ENCODE measurements at regions not wholly inside any gene's neighbourhood (a gene's known extent, or its start where the extent isn't known, plus 50 kb on each side); places are given as distances from the start of the nearest gene placed in this dataset. TPM values are rescaled to one million over a fixed set of nuclear protein-coding genes. Genes with fewer than 3 reads are reported as not detected.

DNA sequence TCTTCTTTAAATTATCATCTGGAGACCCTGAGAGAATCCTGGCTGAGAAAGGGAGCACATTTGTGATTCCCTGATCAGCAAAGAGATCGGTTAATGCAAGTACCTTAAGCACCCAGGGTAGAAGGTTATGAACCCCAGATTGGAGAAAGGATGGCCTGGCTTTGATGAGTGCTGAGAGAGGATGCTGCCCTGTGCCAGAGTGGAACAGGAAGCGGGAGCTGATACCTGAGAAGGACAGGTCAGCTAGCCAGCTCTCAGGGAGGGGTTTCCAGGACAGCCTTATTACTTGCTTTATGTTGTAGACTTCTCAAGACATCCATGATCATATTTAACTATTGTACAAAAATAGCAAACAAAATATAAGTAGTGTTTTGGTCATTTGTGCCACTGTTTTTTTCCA is 141.9 kb downstream of the GATB start:
- no peak overlapping the region for H3K4me2 ChIP-seq (replicated peaks; ENCODE audit: extremely low read depth, low read length, poor library complexity, severe bottlenecking)
- H3K4me3 Mint-ChIP-seq, result no peak overlapping the region
- no peaks in the 10 kb centered on the region for H4K20me1 ChIP-seq (ENCODE audit: insufficient read depth, low read length)
- no peaks in the 10 kb centered on the region for H3K4me1 Mint-ChIP-seq
- H2AFZ ChIP-seq (ENCODE audit: insufficient read depth, low read depth, low read length, poor library complexity, severe bottlenecking), result no peak overlapping the region
- H3K4me1 ChIP-seq (ENCODE audit: control insufficient read depth in 1 of 2, insufficient read depth in 2 of 2, low read length in 2 of 2), result no peaks in the 10 kb centered on the region
- no peaks in the 10 kb centered on the region for H3K79me2 ChIP-seq (ENCODE audit: insufficient read depth, low read length)
- intact Hi-C loops (cut with micrococcal nuclease), result no loop called here
- no peak overlapping the region for H3K4me3 ChIP-seq (replicated peaks in 1 of 3; ENCODE audit: low read depth in 2 of 3, low read length in 3 of 3)
- no peaks in the 10 kb centered on the region for H3K9me3 ChIP-seq (replicated peaks in 1 of 2; ENCODE audit: control insufficient read depth in 1 of 2, insufficient read depth in 1 of 2, low read length in 2 of 2)
- H3K36me3 Mint-ChIP-seq, result no peaks in the 10 kb centered on the region
- no peaks in the 10 kb centered on the region for H3K9me3 Mint-ChIP-seq
- H3K27me3 Mint-ChIP-seq (ENCODE audit: low read depth in 3 of 3), result peaks cover 3 to 10% (median 8%) of the 10 kb centered on the region in 3 donors
- DNase-seq, result no peak
- H3K9ac ChIP-seq (ENCODE audit: insufficient read depth, low read length, poor library complexity, severe bottlenecking), result no peak overlapping the region
- no peak overlapping the region for H3K27ac Mint-ChIP-seq
- H3K27ac ChIP-seq (ENCODE audit: low read depth in 1 of 2, low read length in 2 of 2), result no peak overlapping the region
- H3K36me3 ChIP-seq (replicated peaks in 1 of 2; ENCODE audit: control insufficient read depth in 1 of 2, insufficient read depth in 2 of 2, low read length in 2 of 2), result no peaks in the 10 kb centered on the region
- WGBS (ENCODE audit: insufficient coverage), result 100% methylated on average over 1 of the region's 2 CpGs
- no peaks in the 10 kb centered on the region for H3K27me3 ChIP-seq (ENCODE audit: control insufficient read depth in 2 of 2, insufficient read depth in 2 of 2, low read length in 2 of 2)
- TF ChIP-seq, protein P1, sequence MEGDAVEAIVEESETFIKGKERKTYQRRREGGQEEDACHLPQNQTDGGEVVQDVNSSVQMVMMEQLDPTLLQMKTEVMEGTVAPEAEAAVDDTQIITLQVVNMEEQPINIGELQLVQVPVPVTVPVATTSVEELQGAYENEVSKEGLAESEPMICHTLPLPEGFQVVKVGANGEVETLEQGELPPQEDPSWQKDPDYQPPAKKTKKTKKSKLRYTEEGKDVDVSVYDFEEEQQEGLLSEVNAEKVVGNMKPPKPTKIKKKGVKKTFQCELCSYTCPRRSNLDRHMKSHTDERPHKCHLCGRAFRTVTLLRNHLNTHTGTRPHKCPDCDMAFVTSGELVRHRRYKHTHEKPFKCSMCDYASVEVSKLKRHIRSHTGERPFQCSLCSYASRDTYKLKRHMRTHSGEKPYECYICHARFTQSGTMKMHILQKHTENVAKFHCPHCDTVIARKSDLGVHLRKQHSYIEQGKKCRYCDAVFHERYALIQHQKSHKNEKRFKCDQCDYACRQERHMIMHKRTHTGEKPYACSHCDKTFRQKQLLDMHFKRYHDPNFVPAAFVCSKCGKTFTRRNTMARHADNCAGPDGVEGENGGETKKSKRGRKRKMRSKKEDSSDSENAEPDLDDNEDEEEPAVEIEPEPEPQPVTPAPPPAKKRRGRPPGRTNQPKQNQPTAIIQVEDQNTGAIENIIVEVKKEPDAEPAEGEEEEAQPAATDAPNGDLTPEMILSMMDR (IDR thresholded peaks at IDR 0.05), result no peak

DNA sequence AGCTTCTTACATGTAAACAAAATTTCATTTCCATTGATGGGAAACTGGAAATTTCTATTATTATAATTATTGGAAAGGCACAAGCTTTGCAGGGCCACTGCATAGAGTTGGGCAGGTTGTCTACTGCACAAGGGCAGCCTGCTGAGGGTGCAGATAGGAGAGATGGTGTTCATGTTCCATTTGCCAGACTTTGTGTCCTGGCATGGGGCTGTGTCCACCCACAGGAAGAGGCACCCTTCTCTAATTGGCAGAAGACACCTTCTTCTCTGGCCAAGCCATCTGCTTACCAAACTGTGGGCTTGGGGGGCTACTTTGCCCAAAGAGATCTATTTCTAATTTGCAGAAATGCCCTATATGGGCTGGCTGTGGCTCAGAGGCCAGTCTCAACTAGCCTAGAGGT is 140.7 kb downstream of the GATB start:
- Mint-ChIP-seq H3K36me3 (no peaks in the 10 kb centered on the region), H3K9me3 (no peaks in the 10 kb centered on the region), H3K27me3 (ENCODE audit: low read depth in 3 of 3) (peaks cover 7 to 12% (median 8%) of the 10 kb centered on the region in 3 donors), H3K27ac (no peak overlapping the region), H3K4me3 (no peak overlapping the region), H3K4me1 (no peaks in the 10 kb centered on the region)
- Histone ChIP-seq H3K4me2 (replicated peaks; ENCODE audit: extremely low read depth, low read length, poor library complexity, severe bottlenecking) (no peak overlapping the region), H3K36me3 (replicated peaks in 1 of 2; ENCODE audit: control insufficient read depth in 1 of 2, insufficient read depth in 2 of 2, low read length in 2 of 2) (no peaks in the 10 kb centered on the region), H2AFZ (ENCODE audit: insufficient read depth, low read depth, low read length, poor library complexity, severe bottlenecking) (no peak overlapping the region), H3K4me3 (replicated peaks in 1 of 3; ENCODE audit: low read depth in 2 of 3, low read length in 3 of 3) (no peak overlapping the region), H3K79me2 (ENCODE audit: insufficient read depth, low read length) (no peaks in the 10 kb centered on the region), H3K9ac (ENCODE audit: insufficient read depth, low read length, poor library complexity, severe bottlenecking) (no peak overlapping the region), H4K20me1 (ENCODE audit: insufficient read depth, low read length) (no peaks in the 10 kb centered on the region), H3K27me3 (ENCODE audit: control insufficient read depth in 2 of 2, insufficient read depth in 2 of 2, low read length in 2 of 2) (no peaks in the 10 kb centered on the region), H3K27ac (ENCODE audit: low read depth in 1 of 2, low read length in 2 of 2) (no peak overlapping the region), H3K4me1 (ENCODE audit: control insufficient read depth in 1 of 2, insufficient read depth in 2 of 2, low read length in 2 of 2) (no peaks in the 10 kb centered on the region), H3K9me3 (replicated peaks in 1 of 2; ENCODE audit: control insufficient read depth in 1 of 2, insufficient read depth in 1 of 2, low read length in 2 of 2) (no peaks in the 10 kb centered on the region)
- TF ChIP-seq, protein P1 (IDR thresholded peaks at IDR 0.05), result no peak
- no peak for DNase-seq
- intact Hi-C loops (cut with micrococcal nuclease), result no loop called here

Small RNA genes lying in the stretch of these regions (small RNA-seq; reads per million reads assigned to genes)
- gene RN7SKP35 (ENCODE audit: insufficient read length, low read depth), result not detected

Measured in CD14-positive monocyte (primary cell).